ENCODE measurements at regions not wholly inside any gene's neighbourhood (a gene's known extent, or its start where the extent isn't known, plus 50 kb on each side); places are given as distances from the start of the nearest gene placed in this dataset.

GRCh38 chr12:118866346-118866745, 115.0 kb upstream of the SRRM4 start:
- no peak for DNase-seq

GRCh38 chr12:118870551-118870950, 110.8 kb upstream of the SRRM4 start:
- DNase-seq = no peak

- peak in 1 of 2 experiments; percentile 45 for DNase-seq
Measured at GRCh38 chr12:118874698-118875548, 106.4 kb upstream of the SRRM4 start.

DNA sequence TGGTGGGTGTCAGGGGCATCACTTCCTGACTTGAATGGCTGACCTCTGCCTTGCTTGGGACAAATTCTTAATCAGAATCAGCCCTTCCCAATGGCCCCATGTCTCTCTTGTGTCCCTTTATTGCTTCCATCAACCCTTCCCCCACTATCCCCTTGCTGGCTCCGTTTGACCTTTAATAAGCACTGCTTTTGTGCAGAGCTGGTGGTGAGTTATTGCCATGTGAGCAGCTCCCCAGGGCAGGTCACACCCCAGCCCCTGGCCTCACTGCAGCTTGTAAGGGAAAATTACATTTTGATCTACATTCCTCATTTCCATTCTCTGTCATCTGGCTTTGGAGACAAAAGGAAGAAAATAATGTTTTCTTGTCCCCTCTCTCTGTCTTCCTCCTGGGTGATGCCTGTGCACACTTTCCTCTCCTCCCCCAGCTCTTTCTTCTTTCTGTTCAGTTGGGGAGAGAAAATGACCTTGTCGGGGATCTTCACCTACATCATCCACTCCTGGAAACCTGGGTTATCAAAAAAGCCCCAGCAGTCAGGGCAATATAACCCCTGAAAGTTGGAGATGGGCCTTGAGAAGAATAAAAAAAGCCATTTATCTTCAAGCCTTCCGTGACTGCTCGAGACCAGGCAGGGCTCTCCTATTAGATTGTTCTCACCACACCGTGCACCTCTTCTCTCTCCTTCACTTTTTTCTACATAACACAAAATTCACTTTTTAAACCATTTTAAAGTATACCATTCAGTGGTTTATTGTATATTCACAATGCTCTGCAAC, 100.4 kb upstream of the SRRM4 start:
- DNase-seq = no peak

DNA sequence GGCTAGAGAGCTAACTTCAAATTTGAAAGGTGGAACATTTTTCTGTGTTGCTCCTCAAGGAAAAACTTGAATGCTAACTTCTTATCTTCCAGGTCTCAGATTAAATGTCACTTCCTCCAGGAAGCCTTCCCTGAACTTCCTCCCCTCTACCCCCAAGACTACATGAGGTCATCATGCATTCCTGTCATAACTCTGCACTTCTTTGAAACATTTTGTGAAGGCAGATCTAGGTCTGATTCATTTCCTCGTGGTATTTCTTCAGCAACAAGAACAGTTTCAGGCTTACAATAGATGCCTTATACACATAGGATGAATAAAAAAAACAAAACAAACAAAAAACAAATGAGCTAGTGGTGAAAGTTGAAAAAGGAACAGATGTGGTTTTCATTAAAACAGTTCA, 97.1 kb upstream of the SRRM4 start:
- DNase-seq = no peak

GRCh38 chr12:118900993-118901392, 80.3 kb upstream of the SRRM4 start:
- no peak for DNase-seq

GRCh38 chr12:118908811-118909210, 72.5 kb upstream of the SRRM4 start:
- peak in 1 of 2 experiments; percentile 18 for DNase-seq

- peak in 1 of 2 experiments; percentile 3 for DNase-seq
Measured at GRCh38 chr12:118912697-118913270, 68.6 kb upstream of the SRRM4 start.

DNA sequence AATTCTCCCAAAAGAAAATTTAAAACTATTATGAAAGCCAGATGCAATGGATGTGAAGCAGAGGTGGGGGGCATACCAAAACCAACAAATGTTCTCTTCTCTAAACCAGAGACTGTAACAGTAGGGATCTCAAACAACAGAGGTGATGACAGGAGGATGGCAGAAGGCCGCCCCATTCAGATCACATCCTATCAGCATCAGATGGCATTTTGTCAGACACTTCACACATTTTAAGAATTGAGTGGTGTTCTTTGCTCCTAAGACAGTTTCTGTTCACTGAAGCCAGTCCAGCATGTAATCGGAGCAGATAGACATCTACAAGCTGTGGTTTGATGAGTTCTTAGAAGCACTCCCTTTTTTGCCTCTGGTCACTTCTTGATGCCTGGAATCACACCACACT, 59.6 kb upstream of the SRRM4 start:
- no peak for DNase-seq

GRCh38 chr12:118922405-118922804, 58.9 kb upstream of the SRRM4 start:
- no peak for DNase-seq

DNA sequence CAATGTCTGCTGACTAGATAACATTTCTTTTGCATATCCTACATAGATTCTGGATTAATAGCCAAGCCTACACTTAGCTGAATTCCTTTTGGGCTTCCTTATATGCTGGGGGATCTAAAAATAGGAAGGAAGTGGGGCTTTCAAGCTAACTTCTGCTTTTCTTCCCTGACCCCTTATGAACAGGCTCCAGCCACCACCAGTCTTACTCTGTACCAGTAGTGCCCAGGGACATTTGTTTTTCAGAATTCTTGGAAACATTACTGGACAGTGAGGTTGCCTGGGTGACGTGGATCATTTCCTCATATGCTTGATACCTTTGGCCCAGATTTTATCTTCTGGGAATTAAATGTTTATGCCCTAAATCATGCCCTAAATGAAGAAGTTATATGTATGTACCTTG, 55.9 kb upstream of the SRRM4 start:
- no peak for DNase-seq

GRCh38 chr12:118925826-118926225, 55.5 kb upstream of the SRRM4 start:
- DNase-seq = no peak
